ENCODE measurements at regions not wholly inside any gene's neighbourhood (a gene's known extent, or its start where the extent isn't known, plus 50 kb on each side); places are given as distances from the start of the nearest gene placed in this dataset.

DNA sequence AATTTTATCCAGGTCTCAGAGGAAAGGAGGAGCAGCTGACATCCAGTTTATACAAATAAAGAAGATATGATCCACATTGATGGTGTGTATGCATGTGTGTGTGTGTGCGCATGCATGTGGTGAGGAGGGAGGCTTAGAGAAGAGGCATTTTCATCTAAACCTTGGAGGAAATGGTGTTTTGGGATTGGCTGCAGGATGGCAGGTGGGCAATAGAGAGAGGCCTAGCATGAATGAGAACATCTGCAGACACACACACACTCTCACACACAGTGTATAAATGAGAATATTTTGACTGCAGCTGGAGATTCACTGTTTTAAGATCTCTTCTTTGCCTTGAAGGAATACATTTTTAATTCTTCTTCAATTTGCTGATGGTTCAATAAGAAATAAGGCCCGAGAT is 61.7 kb upstream of the TMEM17 start:
- no peak overlapping the region for H3K9ac ChIP-seq
- no peaks in the 10 kb centered on the region for H3K27me3 ChIP-seq (ENCODE audit: insufficient read depth)
- H3K4me2 ChIP-seq, result no peak overlapping the region
- no peak overlapping the region for H3K4me3 ChIP-seq (ENCODE audit: low read depth in 2 of 2, low read length in 1 of 2)
- no peak for DNase-seq
- TF ChIP-seq, protein P1, sequence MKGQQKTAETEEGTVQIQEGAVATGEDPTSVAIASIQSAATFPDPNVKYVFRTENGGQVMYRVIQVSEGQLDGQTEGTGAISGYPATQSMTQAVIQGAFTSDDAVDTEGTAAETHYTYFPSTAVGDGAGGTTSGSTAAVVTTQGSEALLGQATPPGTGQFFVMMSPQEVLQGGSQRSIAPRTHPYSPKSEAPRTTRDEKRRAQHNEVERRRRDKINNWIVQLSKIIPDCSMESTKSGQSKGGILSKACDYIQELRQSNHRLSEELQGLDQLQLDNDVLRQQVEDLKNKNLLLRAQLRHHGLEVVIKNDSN (IDR thresholded peaks at IDR 0.05; ENCODE audit: borderline replicate concordance, low read depth), result no peak
- TF ChIP-seq CHD2 (IDR thresholded peaks at IDR 0.05; ENCODE audit: low read length, partially characterized antibody) (no peak), YY1 (IDR thresholded peaks at IDR 0.05; ENCODE audit: low read depth) (no peak), TAF1 (IDR thresholded peaks at IDR 0.05; ENCODE audit: borderline replicate concordance, low read depth, low read length) (no peak), NRF1 (IDR thresholded peaks at IDR 0.05; ENCODE audit: low read depth, low read length) (no peak), RAD21 (IDR thresholded peaks at IDR 0.05; ENCODE audit: low read length) (no peak), JUND (IDR thresholded peaks at IDR 0.05) (no peak), FOXJ3 (CRISPR knock-in tag; IDR thresholded peaks at IDR 0.05) (no peak), FOSL2 (IDR thresholded peaks at IDR 0.05; ENCODE audit: borderline replicate concordance, low read depth) (no peak), RCOR1 (IDR thresholded peaks at IDR 0.05; ENCODE audit: low read length) (no peak)
- TF ChIP-seq, protein P2, sequence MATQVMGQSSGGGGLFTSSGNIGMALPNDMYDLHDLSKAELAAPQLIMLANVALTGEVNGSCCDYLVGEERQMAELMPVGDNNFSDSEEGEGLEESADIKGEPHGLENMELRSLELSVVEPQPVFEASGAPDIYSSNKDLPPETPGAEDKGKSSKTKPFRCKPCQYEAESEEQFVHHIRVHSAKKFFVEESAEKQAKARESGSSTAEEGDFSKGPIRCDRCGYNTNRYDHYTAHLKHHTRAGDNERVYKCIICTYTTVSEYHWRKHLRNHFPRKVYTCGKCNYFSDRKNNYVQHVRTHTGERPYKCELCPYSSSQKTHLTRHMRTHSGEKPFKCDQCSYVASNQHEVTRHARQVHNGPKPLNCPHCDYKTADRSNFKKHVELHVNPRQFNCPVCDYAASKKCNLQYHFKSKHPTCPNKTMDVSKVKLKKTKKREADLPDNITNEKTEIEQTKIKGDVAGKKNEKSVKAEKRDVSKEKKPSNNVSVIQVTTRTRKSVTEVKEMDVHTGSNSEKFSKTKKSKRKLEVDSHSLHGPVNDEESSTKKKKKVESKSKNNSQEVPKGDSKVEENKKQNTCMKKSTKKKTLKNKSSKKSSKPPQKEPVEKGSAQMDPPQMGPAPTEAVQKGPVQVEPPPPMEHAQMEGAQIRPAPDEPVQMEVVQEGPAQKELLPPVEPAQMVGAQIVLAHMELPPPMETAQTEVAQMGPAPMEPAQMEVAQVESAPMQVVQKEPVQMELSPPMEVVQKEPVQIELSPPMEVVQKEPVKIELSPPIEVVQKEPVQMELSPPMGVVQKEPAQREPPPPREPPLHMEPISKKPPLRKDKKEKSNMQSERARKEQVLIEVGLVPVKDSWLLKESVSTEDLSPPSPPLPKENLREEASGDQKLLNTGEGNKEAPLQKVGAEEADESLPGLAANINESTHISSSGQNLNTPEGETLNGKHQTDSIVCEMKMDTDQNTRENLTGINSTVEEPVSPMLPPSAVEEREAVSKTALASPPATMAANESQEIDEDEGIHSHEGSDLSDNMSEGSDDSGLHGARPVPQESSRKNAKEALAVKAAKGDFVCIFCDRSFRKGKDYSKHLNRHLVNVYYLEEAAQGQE (IDR thresholded peaks at IDR 0.05; ENCODE audit: low read depth, low read length), result no peak
- TF ChIP-seq, protein P3, sequence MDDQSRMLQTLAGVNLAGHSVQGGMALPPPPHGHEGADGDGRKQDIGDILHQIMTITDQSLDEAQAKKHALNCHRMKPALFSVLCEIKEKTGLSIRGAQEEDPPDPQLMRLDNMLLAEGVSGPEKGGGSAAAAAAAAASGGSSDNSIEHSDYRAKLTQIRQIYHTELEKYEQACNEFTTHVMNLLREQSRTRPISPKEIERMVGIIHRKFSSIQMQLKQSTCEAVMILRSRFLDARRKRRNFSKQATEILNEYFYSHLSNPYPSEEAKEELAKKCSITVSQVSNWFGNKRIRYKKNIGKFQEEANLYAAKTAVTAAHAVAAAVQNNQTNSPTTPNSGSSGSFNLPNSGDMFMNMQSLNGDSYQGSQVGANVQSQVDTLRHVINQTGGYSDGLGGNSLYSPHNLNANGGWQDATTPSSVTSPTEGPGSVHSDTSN (IDR thresholded peaks at IDR 0.05), result no peak
- TF ChIP-seq, protein P4, sequence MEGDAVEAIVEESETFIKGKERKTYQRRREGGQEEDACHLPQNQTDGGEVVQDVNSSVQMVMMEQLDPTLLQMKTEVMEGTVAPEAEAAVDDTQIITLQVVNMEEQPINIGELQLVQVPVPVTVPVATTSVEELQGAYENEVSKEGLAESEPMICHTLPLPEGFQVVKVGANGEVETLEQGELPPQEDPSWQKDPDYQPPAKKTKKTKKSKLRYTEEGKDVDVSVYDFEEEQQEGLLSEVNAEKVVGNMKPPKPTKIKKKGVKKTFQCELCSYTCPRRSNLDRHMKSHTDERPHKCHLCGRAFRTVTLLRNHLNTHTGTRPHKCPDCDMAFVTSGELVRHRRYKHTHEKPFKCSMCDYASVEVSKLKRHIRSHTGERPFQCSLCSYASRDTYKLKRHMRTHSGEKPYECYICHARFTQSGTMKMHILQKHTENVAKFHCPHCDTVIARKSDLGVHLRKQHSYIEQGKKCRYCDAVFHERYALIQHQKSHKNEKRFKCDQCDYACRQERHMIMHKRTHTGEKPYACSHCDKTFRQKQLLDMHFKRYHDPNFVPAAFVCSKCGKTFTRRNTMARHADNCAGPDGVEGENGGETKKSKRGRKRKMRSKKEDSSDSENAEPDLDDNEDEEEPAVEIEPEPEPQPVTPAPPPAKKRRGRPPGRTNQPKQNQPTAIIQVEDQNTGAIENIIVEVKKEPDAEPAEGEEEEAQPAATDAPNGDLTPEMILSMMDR (IDR thresholded peaks at IDR 0.05), result no peak
- H3F3A ChIP-seq (replicated peaks; ENCODE audit: insufficient read depth), result no peaks in the 10 kb centered on the region
- 91% methylated on average over 2 of the region's 2 CpGs for WGBS (ENCODE audit: low lambda C conversion rate)
- POLR2A ChIA-PET, result no interaction called here
- H3K79me2 ChIP-seq (ENCODE audit: insufficient read depth), result no peaks in the 10 kb centered on the region
- no peaks in the 10 kb centered on the region for H4K20me1 ChIP-seq (ENCODE audit: insufficient read depth)
- H3K27ac ChIP-seq (ENCODE audit: low read depth in 2 of 2, low read length in 1 of 2), result peak overlapping the region in 1 of 2 experiments; percentile 31; a peak in 2 of 4 replicates
- no peaks in the 10 kb centered on the region for H3K36me3 ChIP-seq (replicated peaks in 1 of 2; ENCODE audit: control insufficient read depth in 1 of 2, insufficient read depth in 2 of 2, low read length in 1 of 2)
- H3K9me2 ChIP-seq, result no peaks in the 10 kb centered on the region
- no peaks in the 10 kb centered on the region for H3K4me1 ChIP-seq (ENCODE audit: control insufficient read depth in 1 of 2, insufficient read depth in 2 of 2, low read depth in 1 of 2, low read length in 1 of 2)
- no peaks in the 10 kb centered on the region for H3K9me3 ChIP-seq
- H2AFZ ChIP-seq (ENCODE audit: low read depth), result peak overlapping the region; percentile 53; the same call in 1 of the 2 replicates
- CTCF ChIA-PET, result no interaction called here

Data from SK-N-SH (cell line).